Aorta (tissue), 5 donors: ENCODE measurements at regions not wholly inside any gene's neighbourhood (a gene's known extent, or its start where the extent isn't known, plus 50 kb on each side); places are given as distances from the start of the nearest gene placed in this dataset.
"Not testable (repeated sequence)": the region's sequence is repeated elsewhere in the genome, so short reads cannot be mapped to it uniquely, and the experiment has no call there.

Source experiments
- ATAC-seq: fragments of 200-7000 bp; cut with Tn5 transposase; one replicate; pipeline ENCODE4 v1.9.1; 2022; ENCODE audit warnings: moderate library complexity; ENCODE audit not compliant: low FRiP score
- DNase-seq, 2 donors: peaks; one replicate each; pipeline ENCODE4 v3.0.0-alpha.2; 2020
- H3K27ac ChIP-seq, 2 donors: one replicate each; pipeline ENCODE4 v1.5.1; 2013; ENCODE audit warnings: low read length in 2 of 2, mild to moderate bottlenecking in 2 of 2, moderate library complexity in 2 of 2, control low read depth in 1 of 2, inconsistent platforms in 1 of 2, low read depth in 1 of 2
- H3K27me3 ChIP-seq, 2 donors: one replicate each; pipeline ENCODE4 v1.6.1; 2013; ENCODE audit warnings: control low read depth in 1 of 2, low read length in 1 of 2, mild to moderate bottlenecking in 1 of 2, moderate library complexity in 1 of 2; ENCODE audit not compliant: insufficient read depth in 2 of 2, control insufficient read depth in 1 of 2
- H3K36me3 ChIP-seq, 2 donors: one replicate each; pipeline ENCODE4 v1.6.1; 2013; ENCODE audit warnings: control low read depth in 1 of 2, low read length in 1 of 2, mild to moderate bottlenecking in 1 of 2; ENCODE audit not compliant: insufficient read depth in 2 of 2, control insufficient read depth in 1 of 2
- H3K4me1 ChIP-seq, 2 donors: one replicate each; pipeline ENCODE4 v1.6.1; 2013; ENCODE audit warnings: low read length in 2 of 2, control low read depth in 1 of 2, mild to moderate bottlenecking in 1 of 2, moderate library complexity in 1 of 2; ENCODE audit not compliant: insufficient read depth in 2 of 2, control insufficient read depth in 1 of 2
- H3K4me3 ChIP-seq, 2 donors: one replicate each; pipeline ENCODE4 v1.5.1; 2013; ENCODE audit warnings: low read length in 2 of 2, control low read depth in 1 of 2, mild to moderate bottlenecking in 1 of 2
- H3K9me3 ChIP-seq: one replicate; pipeline ENCODE4 v1.6.1; 2013; ENCODE audit warnings: mild to moderate bottlenecking, low read length; ENCODE audit not compliant: control insufficient read depth
- WGBS, 2 donors: extraction: QIAGEN DNeasy Blood & Tissue Kit; methylation state at CpG; one replicate each; pipeline ENCODE4 v1.1.7; 2013; 5-methylcytosine and 5-hydroxymethylcytosine counted together
- intact Hi-C, 2 donors: fragments of 100-400 bp; cut with DNase I; formaldehyde crosslinking; loops; one replicate each; pipeline versions ENCODE4 v1.14.2 to v1.15.0; 2022
- donor health status: healthy with polysubstance abuse.
- donor health status: Bipolar disorder and iron deficiency.
- donor health status: DM: no; HTN: no; CAD: no.
- donor health status: DM: no; HTN: no; CAD: no.
- donor health status: DM: yes; HTN: yes; CAD: no.

DNA sequence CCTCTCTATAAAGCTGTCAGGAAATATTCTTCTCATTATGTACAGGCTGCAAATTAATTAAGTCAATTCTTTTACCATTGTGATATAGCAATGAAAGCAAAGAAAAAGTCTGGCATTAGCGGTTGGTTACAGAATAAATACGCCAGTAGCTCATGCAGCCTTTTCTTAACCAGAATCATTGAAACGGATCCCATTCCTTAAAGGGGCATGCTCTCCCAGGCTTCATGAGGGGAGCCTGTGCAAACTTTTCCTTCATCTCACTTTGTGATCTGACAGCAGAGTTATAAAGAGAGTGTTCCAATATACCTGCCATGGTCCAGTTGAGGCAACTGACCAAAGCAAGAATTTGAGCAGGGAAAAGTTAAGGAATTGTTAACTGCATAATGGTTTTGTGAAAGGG is 337.7 kb downstream of the EMP1 start:
- ATAC-seq (no peak), DNase-seq (no peak)
- no peaks in the 10 kb centered on the region for H3K27me3 ChIP-seq
- no peaks in the 10 kb centered on the region for H3K36me3 ChIP-seq
- H3K9me3 ChIP-seq, result no peaks in the 10 kb centered on the region
- intact Hi-C loops, result loop anchor here (2.0 to 10.0 kb wide), 2 partner anchors 171 to 249 kb away; no protein-coding TSS in a partner anchor
- H3K27ac ChIP-seq, result no peak overlapping the region
- peaks cover 0 to 3% of the 10 kb centered on the region in 2 donors for H3K4me1 ChIP-seq
- no peak overlapping the region for H3K4me3 ChIP-seq
- 31 to 33% methylated on average over 3 of the region's 3 CpGs for WGBS, 2 donors

DNA sequence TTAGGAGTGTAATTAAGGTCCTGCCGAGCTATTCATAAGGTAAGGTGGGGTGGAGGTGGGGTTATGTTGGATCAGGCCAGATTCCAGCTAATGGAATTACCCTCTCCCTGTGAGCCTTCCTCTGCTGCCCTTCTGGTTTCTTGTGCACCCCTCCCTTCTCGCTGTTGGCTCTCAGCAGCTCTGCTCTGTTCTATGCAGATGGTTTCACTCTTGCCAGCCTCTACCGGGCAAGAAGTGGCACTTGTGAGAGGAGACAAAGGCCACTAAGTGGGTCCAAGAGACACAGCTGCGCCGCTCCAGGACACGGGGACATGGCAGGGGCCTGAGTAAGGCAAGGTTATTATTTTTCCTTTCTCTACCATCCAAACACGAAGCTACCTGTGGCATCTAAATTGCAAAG is 334.4 kb downstream of the EMP1 start:
- DNase-seq, result no peak
- no peaks in the 10 kb centered on the region for H3K9me3 ChIP-seq
- ATAC-seq, result no peak
- H3K27me3 ChIP-seq, result no peaks in the 10 kb centered on the region
- H3K4me1 ChIP-seq, result peaks cover 0 to 3% of the 10 kb centered on the region in 2 donors
- intact Hi-C loops, result loop anchor here in 1 of 2 donors (10.0 kb wide), 1 partner anchor 246 kb away; no protein-coding TSS in a partner anchor
- WGBS, 2 donors, result 83 to 85% methylated on average over 7 of the region's 7 CpGs
- H3K27ac ChIP-seq, result no peak overlapping the region
- no peak overlapping the region for H3K4me3 ChIP-seq
- H3K36me3 ChIP-seq, result no peaks in the 10 kb centered on the region

DNA sequence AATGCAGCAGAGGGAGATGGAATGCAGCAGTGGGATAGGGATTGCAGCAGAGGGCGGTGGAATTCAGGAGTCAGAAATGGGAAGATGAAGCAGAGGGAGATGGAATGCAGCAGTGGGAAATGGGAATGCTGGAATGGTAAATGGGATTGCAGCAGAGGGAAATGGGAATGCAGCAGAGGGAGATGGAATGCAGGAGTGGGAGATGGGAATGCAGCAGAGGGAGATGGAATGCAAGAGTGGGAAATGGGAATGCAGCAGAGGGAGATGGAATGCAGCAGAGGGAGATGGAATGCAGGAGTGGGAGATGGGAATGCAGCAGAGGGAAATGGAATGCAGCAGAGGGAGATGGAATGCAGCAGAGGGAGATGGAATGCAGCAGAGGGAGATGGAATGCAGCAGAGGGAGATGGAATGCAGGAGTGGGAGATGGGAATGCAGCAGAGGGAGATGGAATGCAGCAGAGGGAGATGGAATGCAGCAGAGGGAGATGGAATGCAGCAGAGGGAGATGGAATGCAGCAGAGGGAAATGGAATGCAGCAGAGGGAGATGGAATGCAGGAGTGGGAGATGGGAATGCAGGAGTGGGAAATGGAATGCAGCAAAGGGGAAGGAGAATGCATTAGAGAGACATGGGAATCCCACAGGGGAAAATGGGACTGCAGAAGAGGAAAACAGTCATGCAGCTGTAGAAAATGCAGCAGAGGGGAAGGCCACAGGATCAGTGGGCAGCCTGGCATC is 329.8 kb downstream of the EMP1 start:
- H3K4me3 ChIP-seq, intact Hi-C loops, H3K27me3 ChIP-seq, H3K4me1 ChIP-seq, ATAC-seq, DNase-seq, H3K36me3 ChIP-seq, H3K27ac ChIP-seq, H3K9me3 ChIP-seq: not testable (repeated sequence)
- WGBS, 2 donors, result 82 to 83% methylated on average over 1 of the region's 1 CpG

DNA sequence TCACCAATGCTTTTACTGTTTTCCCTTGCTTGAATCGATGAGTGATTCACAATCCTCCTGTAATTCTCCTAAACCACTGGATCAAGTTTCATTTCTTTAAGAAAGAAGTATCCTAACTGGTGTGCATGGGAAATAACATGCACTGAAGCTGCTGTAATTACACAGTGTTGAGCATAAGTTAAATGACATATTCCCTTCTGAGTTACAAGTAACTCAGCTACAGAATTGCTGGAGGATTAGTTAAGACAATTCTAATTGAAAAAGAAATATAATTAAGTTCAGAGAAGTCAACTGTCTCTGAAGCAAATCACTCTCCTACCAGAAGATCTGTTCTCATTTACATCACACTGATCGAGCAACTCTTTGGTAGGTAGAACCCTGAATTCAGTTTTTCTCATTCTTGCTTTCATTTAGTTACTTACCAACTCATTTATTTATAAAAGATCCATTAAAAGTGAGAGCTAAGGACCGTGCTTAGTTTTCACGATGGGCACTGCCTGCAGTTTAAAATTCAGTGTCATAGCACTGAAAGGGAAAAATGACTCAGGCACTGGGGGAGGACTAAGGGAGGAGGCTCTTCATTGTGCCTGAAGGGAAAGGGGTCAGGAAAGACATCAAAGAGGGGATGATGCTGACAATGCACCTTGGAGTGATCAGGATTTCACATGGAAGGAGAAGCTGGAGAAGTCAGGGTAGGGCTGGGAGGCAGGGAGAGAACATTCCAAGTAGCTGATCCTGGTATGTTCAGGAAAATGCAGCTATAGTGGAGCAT is 327.2 kb downstream of the EMP1 start:
- no peak for DNase-seq
- Histone ChIP-seq H3K9me3 (peaks cover 2% of the 10 kb centered on the region), H3K27ac (no peak overlapping the region), H3K4me1 (no peaks in the 10 kb centered on the region), H3K4me3 (no peak overlapping the region), H3K36me3 (no peaks in the 10 kb centered on the region), H3K27me3 (no peaks in the 10 kb centered on the region)
- no peak for ATAC-seq
- intact Hi-C loops, result no loop called here
- WGBS, 2 donors, result 56 to 63% methylated on average over 4 of the region's 4 CpGs

DNA sequence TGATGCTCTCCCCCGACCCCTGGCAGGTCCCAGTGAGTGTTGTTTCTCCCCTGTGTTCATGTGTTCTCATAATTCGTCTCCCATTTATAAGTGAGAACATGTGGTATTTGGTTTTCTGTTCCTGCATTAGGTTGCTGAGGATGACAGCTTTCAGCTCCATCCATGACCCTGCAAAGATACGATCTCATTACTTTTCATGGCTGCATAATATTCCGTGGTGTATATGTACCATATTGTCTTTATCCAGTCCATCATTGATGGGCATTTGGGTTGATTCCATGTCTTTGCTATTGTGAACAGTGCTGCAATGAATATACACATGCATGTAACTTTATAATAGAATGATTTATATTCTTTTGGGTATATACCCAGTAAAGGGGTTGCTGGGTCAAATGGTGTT is 321.5 kb downstream of the EMP1 start:
- intact Hi-C loops, H3K27me3 ChIP-seq, H3K36me3 ChIP-seq, H3K9me3 ChIP-seq, H3K27ac ChIP-seq, H3K4me3 ChIP-seq, DNase-seq, ATAC-seq, H3K4me1 ChIP-seq: not testable (repeated sequence)
- WGBS, 2 donors, result 82 to 85% methylated on average over 4 of the region's 4 CpGs

DNA sequence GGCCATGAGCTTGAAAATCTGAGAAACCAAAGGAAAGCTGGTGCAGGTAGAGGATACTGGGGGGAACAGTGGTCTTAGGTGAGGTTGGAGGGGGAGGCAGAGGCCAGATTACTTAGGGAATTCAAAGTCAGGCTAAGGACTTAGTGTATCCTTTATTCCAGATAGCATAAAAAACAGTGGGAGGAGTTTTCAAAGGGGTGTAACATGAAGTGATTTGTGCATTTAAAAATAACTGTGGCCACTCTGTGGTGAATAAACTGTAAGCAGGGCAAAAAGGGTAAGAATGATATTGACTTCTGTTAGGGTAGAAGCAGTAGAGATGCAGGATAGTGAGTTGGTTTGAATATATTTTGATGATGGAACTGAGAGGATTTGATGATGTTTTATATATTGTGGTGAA is 313.2 kb downstream of the EMP1 start:
- H3K36me3 ChIP-seq, result no peaks in the 10 kb centered on the region
- peaks cover 2% of the 10 kb centered on the region for H3K9me3 ChIP-seq
- intact Hi-C loops, result no loop called here
- DNase-seq (no peak), ATAC-seq (no peak)
- H3K27ac ChIP-seq, result no peak overlapping the region
- H3K27me3 ChIP-seq, result no peaks in the 10 kb centered on the region
- no peak overlapping the region for H3K4me3 ChIP-seq
- no peaks in the 10 kb centered on the region for H3K4me1 ChIP-seq

DNA sequence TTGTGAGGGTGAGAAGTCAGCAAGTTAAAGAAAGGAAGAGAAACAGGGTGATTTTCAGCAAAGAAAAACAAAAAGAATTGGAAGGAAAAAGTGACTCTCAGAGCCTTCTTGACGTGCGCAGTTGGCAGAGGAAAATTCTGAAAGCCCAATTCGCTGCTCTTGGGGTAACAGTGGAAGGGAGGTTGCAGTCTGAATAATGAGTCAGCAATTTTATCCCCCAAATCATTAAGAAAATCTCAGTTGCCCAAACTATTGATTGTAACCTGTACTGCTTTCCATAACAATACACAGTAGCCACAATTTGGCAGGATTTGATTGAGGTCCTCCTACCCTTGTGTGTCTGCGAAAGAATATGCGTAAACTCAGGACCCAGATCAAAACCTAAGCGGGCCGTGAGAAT is 309.1 kb downstream of the EMP1 start:
- Histone ChIP-seq H3K4me3 (no peak overlapping the region), H3K27me3 (peaks cover 0 to 1% of the 10 kb centered on the region in 2 donors), H3K27ac (no peak overlapping the region), H3K4me1 (no peaks in the 10 kb centered on the region), H3K9me3 (peaks cover 2% of the 10 kb centered on the region), H3K36me3 (no peaks in the 10 kb centered on the region)
- WGBS, 2 donors, result 82 to 83% methylated on average over 7 of the region's 7 CpGs
- intact Hi-C loops, result no loop called here
- DNase-seq (no peak), ATAC-seq (no peak)

DNA sequence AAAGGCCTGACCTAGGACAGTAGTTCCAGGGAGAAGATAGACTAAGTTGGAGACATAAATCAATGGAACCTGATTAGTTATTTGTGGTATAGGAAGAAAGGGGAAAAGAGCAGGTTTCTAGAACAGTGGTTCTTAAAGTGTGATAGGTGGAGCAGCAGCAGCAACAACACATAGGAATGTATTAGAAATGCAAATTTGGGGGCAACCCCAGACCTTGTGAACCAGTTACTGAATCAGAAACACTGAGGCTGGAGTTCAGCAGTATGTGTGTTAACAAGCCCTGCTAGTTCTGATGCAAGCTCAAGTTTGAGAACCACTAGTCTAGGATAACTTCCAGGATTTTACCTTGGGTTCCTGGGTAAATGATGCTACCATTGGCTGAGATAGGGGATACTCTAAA is 308.7 kb downstream of the EMP1 start:
- H3K27me3 ChIP-seq, result peaks cover 0 to 1% of the 10 kb centered on the region in 2 donors
- intact Hi-C loops, result no loop called here
- ATAC-seq (no peak), DNase-seq (no peak)
- no peaks in the 10 kb centered on the region for H3K36me3 ChIP-seq
- H3K4me1 ChIP-seq, result no peaks in the 10 kb centered on the region
- H3K27ac ChIP-seq, result no peak overlapping the region
- H3K4me3 ChIP-seq, result no peak overlapping the region
- peaks cover 2% of the 10 kb centered on the region for H3K9me3 ChIP-seq

DNA sequence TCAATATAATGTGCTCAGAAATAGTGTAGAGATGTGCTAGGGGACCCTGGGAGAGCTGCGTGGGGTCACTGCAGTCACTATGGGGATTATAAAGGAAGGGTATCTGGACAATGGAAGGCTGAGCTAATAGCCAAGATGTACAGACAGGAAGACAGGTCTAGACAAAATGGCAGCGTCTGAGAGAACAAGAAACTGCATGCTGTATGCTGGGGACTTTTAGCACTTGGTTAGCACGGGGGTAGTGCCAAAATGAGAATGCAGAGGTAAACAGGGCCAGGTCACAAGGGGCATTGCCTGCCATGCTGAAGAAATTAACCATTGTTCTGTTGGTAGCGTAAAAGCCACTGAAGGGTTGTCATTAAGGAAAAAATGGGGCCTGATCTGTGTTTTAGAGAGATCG is 308.2 kb downstream of the EMP1 start:
- Histone ChIP-seq H3K9me3 (peaks cover 2% of the 10 kb centered on the region), H3K27ac (no peak overlapping the region), H3K4me1 (no peaks in the 10 kb centered on the region), H3K36me3 (no peaks in the 10 kb centered on the region), H3K27me3 (peaks cover 0 to 1% of the 10 kb centered on the region in 2 donors), H3K4me3 (no peak overlapping the region)
- intact Hi-C loops, result no loop called here
- ATAC-seq (no peak), DNase-seq (no peak)
- WGBS, 2 donors, result 58 to 63% methylated on average over 5 of the region's 5 CpGs
